NT2/D1 (cell line): ENCODE measurements at regions not wholly inside any gene's neighbourhood (a gene's known extent, or its start where the extent isn't known, plus 50 kb on each side); places are given as distances from the start of the nearest gene placed in this dataset.
A peak's percentile ranks its signal among the peaks of the same experiment; 100 is the strongest.

Source experiments
- DNase-seq: peaks from one replicate; pipeline ENCODE4 v3.0.0-alpha.2; 2011; ENCODE audit warnings: low read depth, low spot score
- H3K27me3 ChIP-seq: 2 replicates; pipeline ENCODE4 v1.6.0; 2011; ENCODE audit warnings: mild to moderate bottlenecking; ENCODE audit not compliant: insufficient read length, insufficient read depth
- H3K36me3 ChIP-seq: 2 replicates; pipeline ENCODE4 v1.6.1; 2011; ENCODE audit warnings: mild to moderate bottlenecking, low read length, mixed read lengths; ENCODE audit not compliant: insufficient read depth, insufficient read length
- H3K4me1 ChIP-seq: 2 replicates; pipeline ENCODE4 v1.5.1; 2011; ENCODE audit not compliant: insufficient read depth, insufficient read length
- H3K4me3 ChIP-seq: 2 replicates; pipeline ENCODE4 v1.5.1; 2011; ENCODE audit warnings: low read depth; ENCODE audit not compliant: insufficient read length
- H3K9ac ChIP-seq: 2 replicates; pipeline ENCODE4 v1.6.0; 2011; ENCODE audit warnings: low read depth; ENCODE audit not compliant: insufficient read length
- H3K9me3 ChIP-seq: 2 replicates; pipeline ENCODE4 v1.5.1; 2011; ENCODE audit warnings: mild to moderate bottlenecking, low read length; ENCODE audit not compliant: insufficient read depth
- SUZ12 ChIP-seq: IDR thresholded peaks from 2 replicates; pipeline ENCODE4 v1.6.1; 2011; ENCODE audit not compliant: insufficient read length, insufficient read depth; ENCODE audit errors: extremely low read depth
- YY1 ChIP-seq: IDR thresholded peaks from 2 replicates; pipeline ENCODE4 v1.6.1; 2011; ENCODE audit not compliant: insufficient read length, insufficient read depth
- ZNF274 ChIP-seq: IDR thresholded peaks from 2 replicates; pipeline ENCODE4 v1.6.1; 2011; ENCODE audit warnings: mild to moderate bottlenecking, low read depth, low read length

DNA sequence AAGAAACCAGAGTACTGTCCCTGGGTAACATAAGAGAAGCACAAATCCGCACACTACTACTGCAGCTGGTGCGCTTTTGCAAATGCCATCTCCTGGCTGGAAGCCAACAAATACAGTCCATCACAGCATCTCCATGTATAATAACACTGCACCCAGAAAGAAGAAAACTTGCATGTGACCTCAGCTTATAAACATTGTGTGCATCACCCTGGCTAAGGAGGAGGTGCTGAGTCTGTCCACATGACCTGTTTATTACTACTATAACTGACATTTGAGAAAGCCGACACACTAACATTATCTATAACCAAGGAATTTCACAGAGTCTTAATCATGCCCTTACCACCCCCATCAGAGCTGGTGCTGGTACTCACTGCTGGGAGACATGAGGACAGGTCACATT is 516.8 kb downstream of the CFAP47 start:
- Histone ChIP-seq H3K4me3 (no peak overlapping the region), H3K27me3 (no peaks in the 10 kb centered on the region), H3K9me3 (no peaks in the 10 kb centered on the region), H3K36me3 (no peaks in the 10 kb centered on the region), H3K9ac (no peak overlapping the region), H3K4me1 (no peaks in the 10 kb centered on the region)
- DNase-seq = no peak
- no peak for TF ChIP-seq SUZ12

DNA sequence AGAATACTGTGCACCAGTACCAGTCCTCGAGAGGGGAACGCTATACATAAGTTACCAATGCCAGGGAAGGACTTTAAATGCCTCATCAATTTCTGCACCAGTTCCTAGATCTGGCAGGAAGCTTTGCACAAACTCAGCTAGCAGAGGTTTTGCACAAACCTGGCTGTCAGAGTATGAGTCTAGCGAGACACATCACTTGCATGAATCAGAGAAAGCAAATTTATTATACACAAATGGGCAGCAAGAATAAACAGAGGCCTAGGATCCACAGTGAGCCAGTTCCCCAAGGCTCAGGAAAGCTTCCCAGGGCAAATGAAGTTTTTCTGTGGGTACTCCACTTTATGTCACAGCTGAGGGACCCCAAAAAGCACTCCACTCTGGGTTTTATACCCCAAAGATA is 523.5 kb downstream of the CFAP47 start:
- no peak for DNase-seq
- Histone ChIP-seq H3K36me3 (no peaks in the 10 kb centered on the region), H3K9ac (no peak overlapping the region), H3K27me3 (no peaks in the 10 kb centered on the region), H3K9me3 (no peaks in the 10 kb centered on the region), H3K4me3 (no peak overlapping the region), H3K4me1 (no peaks in the 10 kb centered on the region)
- TF ChIP-seq YY1 (no peak), SUZ12 (no peak), ZNF274 (no peak)

DNA sequence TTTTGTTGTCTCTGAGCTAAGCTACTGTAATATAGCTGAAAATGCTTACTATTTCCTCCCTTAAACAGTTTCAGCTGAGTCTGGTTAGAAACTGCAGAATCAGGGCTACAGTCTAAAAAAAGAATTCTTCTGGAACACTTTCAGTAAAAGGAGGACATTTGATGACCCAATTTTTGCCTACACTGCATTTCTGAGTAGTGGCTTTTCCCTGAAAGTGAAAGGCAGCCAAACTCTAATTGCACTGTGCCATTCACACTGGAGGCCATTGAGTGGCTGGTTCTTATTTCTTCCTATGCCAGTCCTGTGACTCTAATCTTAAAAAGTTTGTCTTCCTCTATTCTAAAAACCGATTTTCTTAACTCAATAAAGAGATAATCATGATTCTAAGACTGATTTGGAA is 526.0 kb downstream of the CFAP47 start:
- Histone ChIP-seq H3K27me3 (no peaks in the 10 kb centered on the region), H3K9ac (no peak overlapping the region), H3K36me3 (no peaks in the 10 kb centered on the region), H3K9me3 (no peaks in the 10 kb centered on the region), H3K4me1 (peaks cover 2% of the 10 kb centered on the region), H3K4me3 (no peak overlapping the region)
- no peak for DNase-seq
- TF ChIP-seq ZNF274 (no peak), SUZ12 (no peak), YY1 (no peak)

DNA sequence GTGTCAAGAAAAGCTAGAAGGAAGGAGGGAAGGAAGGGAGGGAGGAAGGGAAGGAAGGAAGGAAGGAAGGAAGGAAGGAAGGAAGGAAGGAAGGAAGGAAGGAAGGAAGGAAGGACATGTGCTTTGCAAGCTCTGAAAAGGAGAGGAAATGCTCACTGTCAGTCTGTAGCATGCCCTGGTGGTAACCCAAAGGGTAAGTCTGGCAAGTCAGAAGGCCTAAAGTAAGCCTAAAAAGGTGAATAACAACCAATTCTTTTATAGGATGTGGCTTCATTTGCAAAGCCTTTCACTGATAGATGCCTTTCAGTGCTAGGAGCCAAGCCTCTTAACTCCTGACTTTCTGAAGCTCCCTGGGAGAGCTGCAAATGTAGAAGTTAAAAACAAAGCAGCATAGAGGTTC is 542.6 kb downstream of the CFAP47 start:
- no peak for TF ChIP-seq SUZ12
- no peak for TF ChIP-seq YY1
- TF ChIP-seq ZNF274 = no peak
- no peaks in the 10 kb centered on the region for H3K9me3 ChIP-seq
- no peaks in the 10 kb centered on the region for H3K4me1 ChIP-seq

DNA sequence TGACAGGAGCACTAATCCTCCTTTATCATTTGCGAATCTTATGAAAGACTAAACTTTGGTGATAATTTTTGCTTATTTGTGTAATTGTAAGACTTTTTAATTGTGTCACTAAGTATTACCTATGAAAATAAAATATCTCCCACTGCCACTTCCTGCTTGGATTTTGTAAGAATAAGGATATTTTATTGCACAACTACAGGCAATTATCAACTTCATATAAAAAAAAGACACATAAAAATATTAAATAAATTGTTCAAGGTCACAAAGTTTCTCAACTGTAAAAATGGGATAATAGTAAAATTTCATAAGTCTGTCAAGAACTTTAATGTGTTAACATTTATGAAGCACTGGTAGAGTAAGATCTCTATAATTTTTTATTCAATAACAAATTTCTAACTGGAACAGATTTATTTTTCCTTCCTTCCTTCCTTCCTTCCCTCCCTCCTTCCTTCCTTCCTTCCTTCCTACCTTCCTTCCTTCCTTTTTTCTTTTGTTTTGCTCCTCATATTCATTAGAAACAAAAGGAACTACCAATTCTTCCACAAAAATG is 527.6 kb upstream of the FAM47C start:
- DNase-seq = no peak
- TF ChIP-seq ZNF274 (no peak), SUZ12 (no peak), YY1 (no peak)
- no peaks in the 10 kb centered on the region for H3K4me1 ChIP-seq
- H3K4me3 ChIP-seq = no peak overlapping the region
- H3K9ac ChIP-seq = no peak overlapping the region
- no peaks in the 10 kb centered on the region for H3K27me3 ChIP-seq
- no peaks in the 10 kb centered on the region for H3K36me3 ChIP-seq
- no peaks in the 10 kb centered on the region for H3K9me3 ChIP-seq

More for the DNA sequence above, 542.6 kb downstream of the CFAP47 start:
- H3K9ac ChIP-seq = no peak overlapping the region
- peak; percentile 39 for DNase-seq
- H3K4me3 ChIP-seq = no peak overlapping the region
- H3K27me3 ChIP-seq = no peaks in the 10 kb centered on the region
- H3K36me3 ChIP-seq = no peaks in the 10 kb centered on the region

DNA sequence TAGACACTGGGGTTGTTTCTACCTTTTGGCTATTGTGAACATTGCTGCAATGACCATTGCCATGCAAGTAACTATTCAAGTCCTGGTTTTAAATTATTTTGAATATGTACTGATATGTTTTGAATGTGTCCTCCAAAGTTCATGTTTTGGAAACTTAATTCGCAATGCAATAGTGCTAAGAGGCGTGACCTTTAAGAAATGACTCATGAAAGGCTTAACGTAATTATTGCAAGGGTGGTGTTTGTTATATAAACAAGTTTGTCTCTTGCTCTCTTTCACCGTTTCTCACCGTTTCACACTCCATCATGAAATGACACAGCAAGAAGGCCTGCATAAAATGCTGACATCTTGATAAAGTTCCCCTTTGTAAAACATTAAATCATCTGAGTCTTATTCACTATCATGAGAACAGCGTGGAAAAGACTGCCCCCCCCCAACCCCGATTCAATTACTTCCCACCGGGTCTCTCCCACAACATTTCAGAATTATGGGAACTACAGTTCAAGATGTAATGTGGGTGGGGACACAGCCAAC is 506.9 kb upstream of the FAM47C start:
- H3K36me3 ChIP-seq = no peaks in the 10 kb centered on the region
- no peaks in the 10 kb centered on the region for H3K27me3 ChIP-seq
- peaks cover 12% of the 10 kb centered on the region; the same call in 1 of the 2 replicates for H3K9me3 ChIP-seq
- no peak for DNase-seq
- TF ChIP-seq ZNF274 (no peak), YY1 (no peak), SUZ12 (no peak)
- H3K9ac ChIP-seq = no peak overlapping the region
- H3K4me1 ChIP-seq = no peaks in the 10 kb centered on the region
- H3K4me3 ChIP-seq = no peak overlapping the region

DNA sequence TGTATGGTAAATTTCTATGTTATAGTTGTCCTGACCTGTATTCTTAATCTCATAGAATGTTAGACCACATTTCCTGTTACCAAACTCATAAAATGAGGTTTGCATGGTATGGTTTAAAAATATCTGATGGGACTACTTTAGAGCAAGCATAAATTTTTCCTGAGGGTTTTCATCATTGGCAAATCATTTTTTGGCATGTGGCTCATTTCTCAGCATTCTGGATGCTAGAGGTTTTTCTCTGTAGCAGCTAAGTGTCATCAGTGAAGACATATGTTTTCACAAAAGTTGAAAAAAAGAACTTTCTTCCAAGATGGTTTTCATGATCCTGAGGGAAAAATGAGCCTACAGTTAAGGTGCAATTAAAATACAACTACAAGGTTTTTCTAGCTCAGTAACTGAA is 503.5 kb upstream of the FAM47C start:
- Histone ChIP-seq H3K36me3 (no peaks in the 10 kb centered on the region), H3K4me1 (no peaks in the 10 kb centered on the region), H3K4me3 (no peak overlapping the region), H3K9ac (no peak overlapping the region), H3K9me3 (peaks cover 38% of the 10 kb centered on the region), H3K27me3 (no peaks in the 10 kb centered on the region)
- no peak for DNase-seq
- TF ChIP-seq ZNF274 = no peak
- TF ChIP-seq SUZ12 = no peak
- TF ChIP-seq YY1 = no peak
